HepG2 (cell line): ENCODE measurements at regions not wholly inside any gene's neighbourhood (a gene's known extent, or its start where the extent isn't known, plus 50 kb on each side); places are given as distances from the start of the nearest gene placed in this dataset.
A peak's percentile ranks its signal among the peaks of the same experiment; 100 is the strongest.

ENCODE experiments used
- ASH2L ChIP-seq: fragments of 300-600, 200-600 bp; sonication (generic); IDR thresholded peaks from 2 replicates; pipeline ENCODE4 v1.7.0; 2017; ENCODE audit warnings: low read depth, mild to moderate bottlenecking, moderate library complexity, mixed read lengths, low read length; ENCODE audit not compliant: insufficient read length
- DZIP1 ChIP-seq: sonication (generic); formaldehyde crosslinking; IDR thresholded peaks from 2 replicates; pipeline ENCODE4 v1.5.0; 2020; ENCODE audit warnings: mild to moderate bottlenecking, missing genetic modification reagents
- ELF3 ChIP-seq: IDR thresholded peaks from 2 replicates; pipeline ENCODE4 v1.6.1; 2016; ENCODE audit warnings: missing genetic modification reagents, missing compliant biosample characterization
- KAT7 ChIP-seq: IDR thresholded peaks from 2 replicates; pipeline ENCODE4 v1.6.1; 2018; ENCODE audit warnings: borderline replicate concordance, missing compliant biosample characterization
- KDM5B ChIP-seq: sonication (generic); formaldehyde crosslinking; IDR thresholded peaks from 2 replicates; pipeline ENCODE4 v1.4.0; 2020; ENCODE audit warnings: missing genetic modification reagents, mild to moderate bottlenecking, borderline replicate concordance
- MAFG ChIP-seq: sonication (generic); formaldehyde crosslinking; IDR thresholded peaks from 2 replicates; pipeline ENCODE4 v1.5.1; 2020; ENCODE audit warnings: mild to moderate bottlenecking, missing genetic modification reagents
- MED1 ChIP-seq: sonication (generic); formaldehyde crosslinking; IDR thresholded peaks from 2 replicates; pipeline ENCODE4 v1.4.0; 2020; ENCODE audit warnings: missing genetic modification reagents
- NBN ChIP-seq: fragments of 450-650 bp; conservative IDR thresholded peaks from 2 replicates; pipeline ENCODE4 v1.6.1; 2017
- NKX3-1 ChIP-seq: sonication (generic); formaldehyde crosslinking; IDR thresholded peaks from 2 replicates; pipeline ENCODE4 v1.5.0; 2020; ENCODE audit warnings: missing genetic modification reagents
- NR2F6 ChIP-seq, 2 experiments: IDR thresholded peaks; 2 replicates each; pipeline ENCODE4 v1.6.1; 2016; ENCODE audit warnings: antibody characterized with exemption in 1 of 2, mild to moderate bottlenecking in 1 of 2
- PHF20 ChIP-seq: sonication (generic); formaldehyde crosslinking; IDR thresholded peaks from 2 replicates; pipeline ENCODE4 v1.5.0; 2020; ENCODE audit warnings: mild to moderate bottlenecking, missing genetic modification reagents
- POGK ChIP-seq: sonication (generic); formaldehyde crosslinking; conservative IDR thresholded peaks from 2 replicates; pipeline ENCODE4 v1.8.0; 2022; ENCODE audit warnings: mild to moderate bottlenecking, moderate library complexity, missing genetic modification reagents
- SRF ChIP-seq: IDR thresholded peaks from 2 replicates; pipeline ENCODE4 v1.6.1; 2011; ENCODE audit warnings: mild to moderate bottlenecking, low read depth, low read length, moderate library complexity
- TFE3 ChIP-seq: IDR thresholded peaks from 2 replicates; pipeline ENCODE4 v1.6.1; 2016
- TRIM24 ChIP-seq: sonication (generic); formaldehyde crosslinking; IDR thresholded peaks from 2 replicates; pipeline ENCODE4 v1.8.0; 2022; ENCODE audit warnings: mild to moderate bottlenecking, missing genetic modification reagents
- ZBTB1 ChIP-seq: sonication (generic); formaldehyde crosslinking; IDR thresholded peaks from 2 replicates; pipeline ENCODE4 v1.4.0; 2020; ENCODE audit warnings: missing genetic modification reagents, borderline replicate concordance
- ZBTB42 ChIP-seq: sonication (generic); formaldehyde crosslinking; IDR thresholded peaks from 2 replicates; pipeline ENCODE4 v1.5.0; 2020; ENCODE audit warnings: mild to moderate bottlenecking, missing genetic modification reagents
- ZKSCAN8 ChIP-seq: IDR thresholded peaks from 2 replicates; pipeline ENCODE4 v1.6.1; 2016; ENCODE audit warnings: borderline replicate concordance, missing genetic modification reagents, missing compliant biosample characterization
- ZNF280D ChIP-seq: sonication (generic); formaldehyde crosslinking; IDR thresholded peaks from 2 replicates; pipeline ENCODE4 v1.5.1; 2020; ENCODE audit warnings: mild to moderate bottlenecking, missing genetic modification reagents
- ZNF550 ChIP-seq: sonication (generic); formaldehyde crosslinking; IDR thresholded peaks from 2 replicates; pipeline ENCODE4 v1.4.0; 2020; ENCODE audit warnings: mild to moderate bottlenecking, missing genetic modification reagents, borderline replicate concordance
- TF ChIP-seq, protein P1 (sequence below): sonication (generic); formaldehyde crosslinking; IDR thresholded peaks from 2 replicates; pipeline ENCODE4 v1.4.0; 2020; ENCODE audit warnings: missing genetic modification reagents

- TF ChIP-seq TRIM24 (CRISPR knock-in tag) = no peak
- TF ChIP-seq POGK (CRISPR knock-in tag) = no peak
- TF ChIP-seq KDM5B (CRISPR knock-in tag) = no peak
- no peak for TF ChIP-seq ELF3 (CRISPR knock-in tag)
- no peak for TF ChIP-seq ZNF280D
- TF ChIP-seq ZNF550 = no peak
- TF ChIP-seq, protein P1, sequence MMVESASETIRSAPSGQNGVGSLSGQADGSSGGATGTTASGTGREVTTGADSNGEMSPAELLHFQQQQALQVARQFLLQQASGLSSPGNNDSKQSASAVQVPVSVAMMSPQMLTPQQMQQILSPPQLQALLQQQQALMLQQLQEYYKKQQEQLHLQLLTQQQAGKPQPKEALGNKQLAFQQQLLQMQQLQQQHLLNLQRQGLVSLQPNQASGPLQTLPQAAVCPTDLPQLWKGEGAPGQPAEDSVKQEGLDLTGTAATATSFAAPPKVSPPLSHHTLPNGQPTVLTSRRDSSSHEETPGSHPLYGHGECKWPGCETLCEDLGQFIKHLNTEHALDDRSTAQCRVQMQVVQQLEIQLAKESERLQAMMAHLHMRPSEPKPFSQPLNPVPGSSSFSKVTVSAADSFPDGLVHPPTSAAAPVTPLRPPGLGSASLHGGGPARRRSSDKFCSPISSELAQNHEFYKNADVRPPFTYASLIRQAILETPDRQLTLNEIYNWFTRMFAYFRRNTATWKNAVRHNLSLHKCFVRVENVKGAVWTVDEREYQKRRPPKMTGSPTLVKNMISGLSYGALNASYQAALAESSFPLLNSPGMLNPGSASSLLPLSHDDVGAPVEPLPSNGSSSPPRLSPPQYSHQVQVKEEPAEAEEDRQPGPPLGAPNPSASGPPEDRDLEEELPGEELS (CRISPR knock-in tag) = peak; percentile 55; the same call in 1 of the 2 replicates
- no peak for TF ChIP-seq NBN
- TF ChIP-seq DZIP1 = no peak
- no peak for TF ChIP-seq MAFG (CRISPR knock-in tag)
- no peak for TF ChIP-seq KAT7 (CRISPR knock-in tag)
- TF ChIP-seq ZBTB42 (CRISPR knock-in tag) = no peak
- TF ChIP-seq SRF = no peak
- no peak for TF ChIP-seq ZKSCAN8 (CRISPR knock-in tag)
- TF ChIP-seq TFE3 = no peak
- TF ChIP-seq NKX3-1 (CRISPR knock-in tag) = no peak
- TF ChIP-seq PHF20 (CRISPR knock-in tag) = no peak
- TF ChIP-seq MED1 (CRISPR knock-in tag) = peak; percentile 64; the same call in 1 of the 2 replicates
- peak; percentile 18; the same call in 1 of the 2 replicates for TF ChIP-seq NR2F6 (IDR thresholded peaks at IDR 0.05)
- TF ChIP-seq NR2F6 (CRISPR knock-in tag; IDR thresholded peaks at IDR 0.05) = 0 out of 2 replicates have a peak, but pooled peaks have one; percentile 38
- TF ChIP-seq ZBTB1 (CRISPR knock-in tag) = no peak
- peak; percentile 20 for TF ChIP-seq ASH2L
These were observed 73.9 kb downstream of the BMP4 start (continued) for GRCh38 chr14:53882684-53883083.
